ENCODE measurements at regions not wholly inside any gene's neighbourhood (a gene's known extent, or its start where the extent isn't known, plus 50 kb on each side); places are given as distances from the start of the nearest gene placed in this dataset.

- no peaks in the 10 kb centered on the region for H3K36me3 Mint-ChIP-seq
- H3K9me3 Mint-ChIP-seq = peaks cover 5% of the 10 kb centered on the region
- no peaks in the 10 kb centered on the region for H3K4me1 Mint-ChIP-seq (ENCODE audit: low read depth in 2 of 2)
- H3K4me3 Mint-ChIP-seq = no peak overlapping the region
- H3K27me3 Mint-ChIP-seq = no peaks in the 10 kb centered on the region
- H3K27ac Mint-ChIP-seq = no peak overlapping the region
- no peak for DNase-seq (ENCODE audit: low spot score)
- ATAC-seq = no peak
These were observed 163.1 kb downstream of the TXNL1 start for GRCh38 chr18:56475250-56475649.

- Mint-ChIP-seq H3K4me1 (ENCODE audit: low read depth in 2 of 2) (no peaks in the 10 kb centered on the region), H3K27me3 (no peaks in the 10 kb centered on the region), H3K27ac (no peak overlapping the region), H3K4me3 (no peak overlapping the region), H3K9me3 (peaks cover 5% of the 10 kb centered on the region), H3K36me3 (no peaks in the 10 kb centered on the region)
- DNase-seq (ENCODE audit: low spot score) = no peak
- no peak for ATAC-seq
These were observed 164.9 kb downstream of the TXNL1 start for GRCh38 chr18:56473400-56474024.

GRCh38 chr18:56470406-56471351 is 167.7 kb downstream of the TXNL1 start:
- H3K4me1 Mint-ChIP-seq (ENCODE audit: low read depth in 2 of 2) = no peaks in the 10 kb centered on the region
- H3K27me3 Mint-ChIP-seq = no peaks in the 10 kb centered on the region
- DNase-seq (ENCODE audit: low spot score) (no peak), ATAC-seq (no peak)
- no peaks in the 10 kb centered on the region for H3K36me3 Mint-ChIP-seq
- H3K4me3 Mint-ChIP-seq = no peak overlapping the region
- H3K9me3 Mint-ChIP-seq = peaks cover 5% of the 10 kb centered on the region
- no peak overlapping the region for H3K27ac Mint-ChIP-seq

- no peaks in the 10 kb centered on the region for H3K36me3 Mint-ChIP-seq
- H3K4me1 Mint-ChIP-seq (ENCODE audit: low read depth in 2 of 2) = no peaks in the 10 kb centered on the region
- ATAC-seq (no peak), DNase-seq (ENCODE audit: low spot score) (no peak)
- no peak overlapping the region for H3K27ac Mint-ChIP-seq
- H3K4me3 Mint-ChIP-seq = no peak overlapping the region
- H3K9me3 Mint-ChIP-seq = peaks cover 9% of the 10 kb centered on the region
- no peaks in the 10 kb centered on the region for H3K27me3 Mint-ChIP-seq
These were observed 168.8 kb downstream of the TXNL1 start for GRCh38 chr18:56469582-56469981.

GRCh38 chr18:56468396-56468795 is 170.0 kb downstream of the TXNL1 start:
- no peaks in the 10 kb centered on the region for H3K27me3 Mint-ChIP-seq
- no peak for ATAC-seq
- no peaks in the 10 kb centered on the region for H3K4me1 Mint-ChIP-seq (ENCODE audit: low read depth in 2 of 2)
- H3K27ac Mint-ChIP-seq = no peak overlapping the region
- H3K9me3 Mint-ChIP-seq = peaks cover 11% of the 10 kb centered on the region
- DNase-seq (ENCODE audit: low spot score) = no peak
- H3K36me3 Mint-ChIP-seq = no peaks in the 10 kb centered on the region
- no peak overlapping the region for H3K4me3 Mint-ChIP-seq

GRCh38 chr18:56462276-56462675 is 176.1 kb downstream of the TXNL1 start:
- DNase-seq (ENCODE audit: low spot score) (no peak), ATAC-seq (no peak)
- peaks cover 13% of the 10 kb centered on the region for H3K9me3 Mint-ChIP-seq
- H3K27ac Mint-ChIP-seq = no peak overlapping the region
- no peaks in the 10 kb centered on the region for H3K36me3 Mint-ChIP-seq
- H3K27me3 Mint-ChIP-seq = no peaks in the 10 kb centered on the region
- no peak overlapping the region for H3K4me3 Mint-ChIP-seq
- H3K4me1 Mint-ChIP-seq (ENCODE audit: low read depth in 2 of 2) = no peaks in the 10 kb centered on the region

- ATAC-seq = no peak
- Mint-ChIP-seq H3K27ac (no peak overlapping the region), H3K36me3 (no peaks in the 10 kb centered on the region), H3K9me3 (peaks cover 13% of the 10 kb centered on the region), H3K4me3 (no peak overlapping the region), H3K27me3 (no peaks in the 10 kb centered on the region), H3K4me1 (ENCODE audit: low read depth in 2 of 2) (no peaks in the 10 kb centered on the region)
- no peak for DNase-seq (ENCODE audit: low spot score)
These were observed 177.2 kb downstream of the TXNL1 start for GRCh38 chr18:56461151-56461550.

GRCh38 chr18:56460581-56460980 is 177.8 kb downstream of the TXNL1 start:
- ATAC-seq (no peak), DNase-seq (ENCODE audit: low spot score) (no peak)
- Mint-ChIP-seq H3K4me1 (ENCODE audit: low read depth in 2 of 2) (no peaks in the 10 kb centered on the region), H3K27ac (no peak overlapping the region), H3K4me3 (no peak overlapping the region), H3K36me3 (no peaks in the 10 kb centered on the region), H3K9me3 (peaks cover 13% of the 10 kb centered on the region), H3K27me3 (no peaks in the 10 kb centered on the region)

- Mint-ChIP-seq H3K4me3 (no peak overlapping the region), H3K27me3 (peaks cover 0 to 8% of the 10 kb centered on the region in 2 donors), H3K9me3 (peaks cover 12% of the 10 kb centered on the region), H3K27ac (no peak overlapping the region), H3K36me3 (no peaks in the 10 kb centered on the region), H3K4me1 (ENCODE audit: low read depth in 2 of 2) (no peaks in the 10 kb centered on the region)
- DNase-seq (ENCODE audit: low spot score) (no peak), ATAC-seq (no peak)
These were observed 179.4 kb downstream of the TXNL1 start for GRCh38 chr18:56458770-56459712.

GRCh38 chr18:56455874-56456273 is 182.5 kb downstream of the TXNL1 start:
- no peak for ATAC-seq
- Mint-ChIP-seq H3K4me1 (ENCODE audit: low read depth in 2 of 2) (no peaks in the 10 kb centered on the region), H3K27ac (no peak overlapping the region), H3K27me3 (peaks cover 0 to 8% of the 10 kb centered on the region in 2 donors), H3K36me3 (no peaks in the 10 kb centered on the region), H3K9me3 (peaks cover 3% of the 10 kb centered on the region), H3K4me3 (no peak overlapping the region)
- no peak for DNase-seq (ENCODE audit: low spot score)

GRCh38 chr18:56455141-56455540 is 183.3 kb downstream of the TXNL1 start:
- ATAC-seq (no peak), DNase-seq (ENCODE audit: low spot score) (no peak)
- no peaks in the 10 kb centered on the region for H3K36me3 Mint-ChIP-seq
- no peak overlapping the region for H3K4me3 Mint-ChIP-seq
- H3K27ac Mint-ChIP-seq = no peak overlapping the region
- peaks cover 0 to 8% of the 10 kb centered on the region in 2 donors for H3K27me3 Mint-ChIP-seq
- peaks cover 3% of the 10 kb centered on the region for H3K9me3 Mint-ChIP-seq
- H3K4me1 Mint-ChIP-seq (ENCODE audit: low read depth in 2 of 2) = no peaks in the 10 kb centered on the region

GRCh38 chr18:56453631-56454030 is 184.8 kb downstream of the TXNL1 start:
- Mint-ChIP-seq H3K27me3 (peaks cover 0 to 8% of the 10 kb centered on the region in 2 donors), H3K9me3 (peaks cover 3% of the 10 kb centered on the region), H3K4me1 (ENCODE audit: low read depth in 2 of 2) (no peaks in the 10 kb centered on the region), H3K4me3 (no peak overlapping the region), H3K36me3 (no peaks in the 10 kb centered on the region), H3K27ac (no peak overlapping the region)
- DNase-seq (ENCODE audit: low spot score) (no peak), ATAC-seq (no peak)

- H3K36me3 Mint-ChIP-seq = no peaks in the 10 kb centered on the region
- peaks cover 3% of the 10 kb centered on the region for H3K9me3 Mint-ChIP-seq
- H3K4me1 Mint-ChIP-seq (ENCODE audit: low read depth in 2 of 2) = no peaks in the 10 kb centered on the region
- H3K4me3 Mint-ChIP-seq = no peak overlapping the region
- H3K27ac Mint-ChIP-seq = no peak overlapping the region
- ATAC-seq = no peak
- peaks cover 0 to 8% of the 10 kb centered on the region in 2 donors for H3K27me3 Mint-ChIP-seq
- DNase-seq (ENCODE audit: low spot score) = no peak
These were observed 187.2 kb downstream of the TXNL1 start for GRCh38 chr18:56451188-56451587.
